HEK293T (cell line): ENCODE measurements at regions not wholly inside any gene's neighbourhood (a gene's known extent, or its start where the extent isn't known, plus 50 kb on each side); places are given as distances from the start of the nearest gene placed in this dataset.

Experiments
- BHLHE40 ChIP-seq: fragments of 450-650 bp; IDR thresholded peaks from 2 replicates; pipeline ENCODE4 v1.6.1; 2016; ENCODE audit warnings: mild to moderate bottlenecking, moderate library complexity, borderline replicate concordance
- ELF4 ChIP-seq: fragments of 450-650 bp; IDR thresholded peaks from 2 replicates; pipeline ENCODE4 v1.6.1; 2017; ENCODE audit warnings: antibody characterized with exemption
- FOXA1 ChIP-seq: fragments of 450-650 bp; IDR thresholded peaks from 2 replicates; pipeline ENCODE4 v1.6.1; 2016; ENCODE audit warnings: mild to moderate bottlenecking
- FOXM1 ChIP-seq: fragments of 450-650 bp; IDR thresholded peaks from 2 replicates; pipeline ENCODE4 v1.6.1; 2017; ENCODE audit warnings: mild to moderate bottlenecking, borderline replicate concordance
- HDGF ChIP-seq: fragments of 450-650 bp; IDR thresholded peaks from 2 replicates; pipeline ENCODE4 v1.6.1; 2017; ENCODE audit warnings: antibody characterized with exemption, borderline replicate concordance
- LEF1 ChIP-seq: fragments of 450-650 bp; IDR thresholded peaks from 2 replicates; pipeline ENCODE4 v1.6.1; 2017; ENCODE audit warnings: mild to moderate bottlenecking, borderline replicate concordance
- NFRKB ChIP-seq: fragments of 450-650 bp; IDR thresholded peaks from 2 replicates; pipeline ENCODE4 v1.6.1; 2016; ENCODE audit warnings: mild to moderate bottlenecking, moderate library complexity
- PKNOX1 ChIP-seq: fragments of 450-650 bp; IDR thresholded peaks from 2 replicates; pipeline ENCODE4 v1.6.1; 2016
- SP1 ChIP-seq: fragments of 450-650 bp; IDR thresholded peaks from 2 replicates; pipeline ENCODE4 v1.6.1; 2017
- SUZ12 ChIP-seq: fragments of 450-650 bp; IDR thresholded peaks from 2 replicates; pipeline ENCODE4 v1.6.1; 2016; ENCODE audit warnings: mild to moderate bottlenecking
- TARDBP ChIP-seq: fragments of 450-650 bp; IDR thresholded peaks from 2 replicates; pipeline ENCODE4 v1.6.1; 2016
- ZNF384 ChIP-seq: fragments of 450-650 bp; IDR thresholded peaks from 2 replicates; pipeline ENCODE4 v1.6.1; 2016

GRCh38 chr7:142614116-142614515, 135.2 kb upstream of the PRSS1 start:
- TF ChIP-seq TARDBP (no peak), ELF4 (no peak), SP1 (no peak), NFRKB (no peak), SUZ12 (no peak), ZNF384 (no peak), FOXM1 (no peak), PKNOX1 (no peak), HDGF (no peak), FOXA1 (no peak), BHLHE40 (no peak), LEF1 (no peak)
